ENCODE measurements at regions not wholly inside any gene's neighbourhood (a gene's known extent, or its start where the extent isn't known, plus 50 kb on each side); places are given as distances from the start of the nearest gene placed in this dataset.

DNA sequence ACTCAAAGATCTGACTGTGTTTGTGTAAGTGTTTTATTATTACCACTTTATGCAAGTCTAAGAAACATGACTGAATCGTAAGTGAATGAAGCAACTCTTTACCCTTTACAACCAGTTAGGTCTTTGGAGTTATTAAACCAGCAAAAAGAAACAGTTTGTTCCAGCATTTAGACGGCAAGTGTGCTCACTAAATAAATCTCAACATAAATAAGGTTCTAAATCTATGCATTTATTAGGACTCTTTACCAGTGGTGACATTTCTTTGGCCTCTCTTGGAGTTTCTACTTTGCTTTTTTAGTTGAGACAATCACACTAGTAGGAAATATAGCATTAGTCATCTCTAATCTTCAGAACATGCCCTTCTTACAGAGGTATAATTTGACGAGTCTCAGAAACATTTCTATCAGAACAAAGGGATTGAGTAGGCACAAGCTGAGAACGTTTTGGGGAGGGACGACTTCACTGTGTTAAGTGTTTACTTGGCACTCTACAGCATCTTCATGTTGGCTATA is 739.9 kb upstream of the NR2F2 start:
- TF ChIP-seq, protein P1, sequence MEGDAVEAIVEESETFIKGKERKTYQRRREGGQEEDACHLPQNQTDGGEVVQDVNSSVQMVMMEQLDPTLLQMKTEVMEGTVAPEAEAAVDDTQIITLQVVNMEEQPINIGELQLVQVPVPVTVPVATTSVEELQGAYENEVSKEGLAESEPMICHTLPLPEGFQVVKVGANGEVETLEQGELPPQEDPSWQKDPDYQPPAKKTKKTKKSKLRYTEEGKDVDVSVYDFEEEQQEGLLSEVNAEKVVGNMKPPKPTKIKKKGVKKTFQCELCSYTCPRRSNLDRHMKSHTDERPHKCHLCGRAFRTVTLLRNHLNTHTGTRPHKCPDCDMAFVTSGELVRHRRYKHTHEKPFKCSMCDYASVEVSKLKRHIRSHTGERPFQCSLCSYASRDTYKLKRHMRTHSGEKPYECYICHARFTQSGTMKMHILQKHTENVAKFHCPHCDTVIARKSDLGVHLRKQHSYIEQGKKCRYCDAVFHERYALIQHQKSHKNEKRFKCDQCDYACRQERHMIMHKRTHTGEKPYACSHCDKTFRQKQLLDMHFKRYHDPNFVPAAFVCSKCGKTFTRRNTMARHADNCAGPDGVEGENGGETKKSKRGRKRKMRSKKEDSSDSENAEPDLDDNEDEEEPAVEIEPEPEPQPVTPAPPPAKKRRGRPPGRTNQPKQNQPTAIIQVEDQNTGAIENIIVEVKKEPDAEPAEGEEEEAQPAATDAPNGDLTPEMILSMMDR (IDR thresholded peaks at IDR 0.05), result no peak

- TF ChIP-seq, protein P1 (IDR thresholded peaks at IDR 0.05), result no peak
Measured at GRCh38 chr15:95591270-95591669, 739.2 kb upstream of the NR2F2 start.

DNA sequence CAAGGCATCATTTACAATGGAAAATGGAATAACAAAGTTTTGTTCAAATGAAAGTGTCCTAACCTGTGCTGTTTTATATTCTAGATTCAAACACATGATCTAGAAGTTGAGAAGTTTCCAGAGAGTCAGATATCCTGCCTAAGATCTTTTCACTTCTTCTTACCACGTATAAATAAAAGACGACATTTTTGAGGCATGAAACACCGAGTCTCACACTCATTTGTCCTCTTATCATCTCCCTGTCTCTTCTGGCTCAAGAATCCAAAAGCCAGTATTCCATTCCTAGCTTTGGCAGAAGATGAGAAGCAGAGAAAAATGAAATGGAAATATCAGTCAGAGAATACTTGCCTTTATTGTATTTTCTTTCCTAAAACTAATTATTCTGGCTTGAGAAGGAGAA is 738.6 kb upstream of the NR2F2 start:
- TF ChIP-seq, protein P1 (IDR thresholded peaks at IDR 0.05), result no peak

DNA sequence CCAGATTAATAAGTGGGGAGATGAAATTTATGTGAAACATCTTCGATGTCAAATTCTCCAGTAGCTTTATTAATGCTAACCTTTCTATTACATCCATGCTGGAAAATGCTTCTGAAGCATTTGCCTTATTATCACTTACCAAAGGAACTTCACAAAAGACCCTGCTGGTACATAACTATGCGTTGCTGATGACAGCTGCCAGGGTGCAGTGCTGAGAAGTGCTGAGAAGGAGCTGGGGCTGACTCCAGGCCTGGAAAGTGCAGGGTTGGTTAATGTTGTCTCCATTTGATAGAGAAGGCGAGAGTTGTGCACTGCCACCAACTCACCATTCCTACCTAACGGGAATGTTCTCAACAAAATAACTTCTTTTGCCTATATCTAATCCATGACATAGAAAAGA is 736.0 kb upstream of the NR2F2 start:
- TF ChIP-seq, protein P1 (IDR thresholded peaks at IDR 0.05), result no peak

DNA sequence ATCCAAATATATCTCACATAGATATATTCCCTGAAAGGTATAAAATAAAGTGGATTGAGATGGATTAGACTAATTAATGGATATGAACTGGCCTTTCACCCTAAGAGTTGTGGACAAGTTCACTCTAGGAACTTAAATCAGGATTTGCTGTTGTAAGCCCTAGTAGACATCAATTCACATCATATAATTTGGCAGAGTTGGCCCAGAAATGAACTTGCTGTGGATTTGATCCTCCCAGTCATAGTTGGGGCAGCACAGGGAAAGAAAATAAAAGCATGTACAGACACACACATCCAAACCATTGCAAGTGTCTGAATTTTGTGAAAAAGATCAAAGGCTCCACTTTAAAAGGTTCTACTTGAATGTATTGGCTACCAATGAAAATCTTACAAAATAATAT is 734.7 kb upstream of the NR2F2 start:
- TF ChIP-seq, protein P1 (IDR thresholded peaks at IDR 0.05), result no peak

GRCh38 chr15:95596496-95596895 is 734.0 kb upstream of the NR2F2 start:
- TF ChIP-seq, protein P1 (IDR thresholded peaks at IDR 0.05), result no peak

GRCh38 chr15:95598251-95598855 is 732.1 kb upstream of the NR2F2 start:
- TF ChIP-seq, protein P1 (IDR thresholded peaks at IDR 0.05), result no peak

GRCh38 chr15:95600367-95600766 is 730.1 kb upstream of the NR2F2 start:
- TF ChIP-seq, protein P1 (IDR thresholded peaks at IDR 0.05), result no peak
